ENCODE measurements at regions not wholly inside any gene's neighbourhood (a gene's known extent, or its start where the extent isn't known, plus 50 kb on each side); places are given as distances from the start of the nearest gene placed in this dataset.

DNA sequence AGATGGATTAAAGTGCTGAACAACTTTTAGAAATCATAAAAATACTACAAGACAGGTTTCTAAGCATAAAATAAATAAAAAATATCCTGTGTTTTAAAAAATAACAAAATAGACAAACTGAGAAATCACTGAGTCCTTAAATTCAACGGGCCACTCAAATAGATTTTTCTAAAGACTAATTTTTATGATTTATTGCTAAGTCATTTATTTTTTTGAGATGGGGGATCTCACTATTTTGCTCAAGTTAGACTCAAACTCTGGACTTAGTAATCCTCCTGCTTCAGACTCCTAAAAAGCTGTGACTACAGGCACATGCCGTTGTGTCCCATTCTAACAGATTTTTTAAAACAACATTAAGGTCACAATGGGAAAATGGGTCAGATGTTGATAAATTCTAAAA is 121.0 kb upstream of the THSD7A start:
- Histone ChIP-seq H3K27ac (no peak overlapping the region), H3K4me1 (ENCODE audit: insufficient read depth) (no peaks in the 10 kb centered on the region), H3K4me3 (no peak overlapping the region), H3K27me3 (no peaks in the 10 kb centered on the region), H3K9me3 (no peaks in the 10 kb centered on the region), H3K36me3 (no peaks in the 10 kb centered on the region)
- intact Hi-C loops (cut with DNase I): no loop called here
- TF ChIP-seq, protein P1, sequence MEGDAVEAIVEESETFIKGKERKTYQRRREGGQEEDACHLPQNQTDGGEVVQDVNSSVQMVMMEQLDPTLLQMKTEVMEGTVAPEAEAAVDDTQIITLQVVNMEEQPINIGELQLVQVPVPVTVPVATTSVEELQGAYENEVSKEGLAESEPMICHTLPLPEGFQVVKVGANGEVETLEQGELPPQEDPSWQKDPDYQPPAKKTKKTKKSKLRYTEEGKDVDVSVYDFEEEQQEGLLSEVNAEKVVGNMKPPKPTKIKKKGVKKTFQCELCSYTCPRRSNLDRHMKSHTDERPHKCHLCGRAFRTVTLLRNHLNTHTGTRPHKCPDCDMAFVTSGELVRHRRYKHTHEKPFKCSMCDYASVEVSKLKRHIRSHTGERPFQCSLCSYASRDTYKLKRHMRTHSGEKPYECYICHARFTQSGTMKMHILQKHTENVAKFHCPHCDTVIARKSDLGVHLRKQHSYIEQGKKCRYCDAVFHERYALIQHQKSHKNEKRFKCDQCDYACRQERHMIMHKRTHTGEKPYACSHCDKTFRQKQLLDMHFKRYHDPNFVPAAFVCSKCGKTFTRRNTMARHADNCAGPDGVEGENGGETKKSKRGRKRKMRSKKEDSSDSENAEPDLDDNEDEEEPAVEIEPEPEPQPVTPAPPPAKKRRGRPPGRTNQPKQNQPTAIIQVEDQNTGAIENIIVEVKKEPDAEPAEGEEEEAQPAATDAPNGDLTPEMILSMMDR (IDR thresholded peaks at IDR 0.05): no peak
- TF ChIP-seq POLR2A (IDR thresholded peaks at IDR 0.05): no peak
- TF ChIP-seq EP300 (IDR thresholded peaks at IDR 0.05): no peak
- no peak for DNase-seq
- WGBS, 3 donors: 42 to 90% (median 64%) methylated on average over 2 of the region's 2 CpGs

- intact Hi-C loops (cut with DNase I): no loop called here
- DNase-seq: no peak
- 70 to 93% (median 71%) methylated on average over 5 of the region's 5 CpGs for WGBS, 3 donors
Measured at GRCh38 chr7:11956991-11957390, 125.0 kb upstream of the THSD7A start.

DNA sequence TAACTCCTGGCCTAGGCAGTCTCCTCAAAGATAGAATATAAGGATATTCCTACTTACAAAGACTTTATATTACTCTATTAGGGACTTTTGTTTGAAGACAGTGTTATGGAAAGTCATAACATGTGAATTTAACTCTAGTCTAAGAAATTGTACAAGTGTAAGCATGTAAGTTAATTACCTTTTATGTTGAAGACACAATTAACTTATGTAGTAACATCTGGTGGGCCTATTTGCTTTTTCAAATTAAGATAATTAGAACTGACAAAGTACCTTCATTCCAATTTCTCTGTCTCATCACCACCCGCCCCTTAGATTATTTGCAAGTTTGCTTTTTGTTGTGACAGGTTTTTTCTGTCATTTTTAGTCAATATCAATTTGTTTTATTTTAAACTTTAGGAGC is 126.0 kb upstream of the THSD7A start:
- DNase-seq: no peak
- WGBS, 3 donors: 66 to 73% (median 69%) methylated on average over 1 of the region's 1 CpG
- Histone ChIP-seq H3K4me3 (no peak overlapping the region), H3K27me3 (no peaks in the 10 kb centered on the region), H3K27ac (no peak overlapping the region), H3K9me3 (no peaks in the 10 kb centered on the region), H3K36me3 (no peaks in the 10 kb centered on the region), H3K4me1 (ENCODE audit: insufficient read depth) (no peaks in the 10 kb centered on the region)
- intact Hi-C loops (cut with DNase I): no loop called here
- TF ChIP-seq EP300 (IDR thresholded peaks at IDR 0.05) (no peak), POLR2A (IDR thresholded peaks at IDR 0.05) (no peak)
- TF ChIP-seq, protein P1 (IDR thresholded peaks at IDR 0.05): no peak

More at GRCh38 chr7:11956991-11957390, 125.0 kb upstream of the THSD7A start:
- Histone ChIP-seq H3K27me3 (no peaks in the 10 kb centered on the region), H3K4me3 (no peak overlapping the region), H3K36me3 (no peaks in the 10 kb centered on the region), H3K4me1 (ENCODE audit: insufficient read depth) (no peaks in the 10 kb centered on the region), H3K9me3 (no peaks in the 10 kb centered on the region), H3K27ac (no peak overlapping the region)
- TF ChIP-seq EP300 (IDR thresholded peaks at IDR 0.05) (no peak), POLR2A (IDR thresholded peaks at IDR 0.05) (no peak)
- TF ChIP-seq, protein P1 (IDR thresholded peaks at IDR 0.05): no peak

- 66 to 81% (median 70%) methylated on average over 2 of the region's 2 CpGs for WGBS, 3 donors
- Histone ChIP-seq H3K27me3 (no peaks in the 10 kb centered on the region), H3K27ac (no peak overlapping the region), H3K9me3 (no peaks in the 10 kb centered on the region), H3K4me3 (no peak overlapping the region), H3K36me3 (no peaks in the 10 kb centered on the region), H3K4me1 (ENCODE audit: insufficient read depth) (no peaks in the 10 kb centered on the region)
- DNase-seq: no peak
- TF ChIP-seq EP300 (IDR thresholded peaks at IDR 0.05): no peak
- intact Hi-C loops (cut with DNase I): no loop called here
Measured at GRCh38 chr7:11959121-11959520, 127.1 kb upstream of the THSD7A start.

DNA sequence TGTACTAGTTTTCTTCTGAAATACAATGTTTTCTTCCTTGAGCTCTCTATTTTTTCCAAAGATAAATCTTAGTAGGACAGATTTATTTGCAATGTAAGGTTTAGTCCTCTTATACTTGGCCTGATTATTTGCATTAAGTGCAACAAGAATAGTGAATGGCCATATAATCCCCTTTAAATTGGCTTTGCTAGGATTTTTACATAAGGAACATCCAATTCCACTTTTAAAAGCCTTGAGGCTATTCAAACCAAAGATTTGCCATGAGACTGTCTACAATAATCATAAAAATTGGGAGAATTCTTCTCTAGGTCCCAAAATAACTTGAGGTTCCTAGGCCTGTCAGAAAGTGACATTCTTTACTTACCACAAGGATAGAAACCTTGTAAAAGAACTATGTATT is 128.6 kb upstream of the THSD7A start:
- H3K4me3 ChIP-seq: no peak overlapping the region
- TF ChIP-seq, protein P1 (IDR thresholded peaks at IDR 0.05): no peak
- TF ChIP-seq POLR2A (IDR thresholded peaks at IDR 0.05) (no peak), EP300 (IDR thresholded peaks at IDR 0.05) (no peak)
- no peaks in the 10 kb centered on the region for H3K27me3 ChIP-seq
- intact Hi-C loops (cut with DNase I): no loop called here
- no peaks in the 10 kb centered on the region for H3K9me3 ChIP-seq
- DNase-seq: no peak
- no peak overlapping the region for H3K27ac ChIP-seq
- no peaks in the 10 kb centered on the region for H3K36me3 ChIP-seq
- no peaks in the 10 kb centered on the region for H3K4me1 ChIP-seq (ENCODE audit: insufficient read depth)

All from ovary (tissue), 7 donors.